Gastrocnemius medialis (tissue), 4 donors: ENCODE measurements at regions not wholly inside any gene's neighbourhood (a gene's known extent, or its start where the extent isn't known, plus 50 kb on each side); places are given as distances from the start of the nearest gene placed in this dataset.

Experiments
- ATAC-seq, 2 donors: fragments of 150-250 bp; one replicate each; pipeline ENCODE4 v1.9.1; 2016
- DNase-seq, 2 donors: peaks; one replicate each; pipeline ENCODE4 v3.0.0-alpha.2; 2019
- H3K27ac ChIP-seq, 4 donors: fragments of 200-600 bp; sonication (generic); 1 replicate in 1 of 4; 2 replicates in 3 of 4; pipeline ENCODE4 v1.5.1; 2016 to 2018; ENCODE audit warnings: mild to moderate bottlenecking in 2 of 4, moderate library complexity in 1 of 4
- H3K27me3 ChIP-seq, 3 donors: fragments of 200-600 bp; sonication (generic) in 2 of 3; 1 replicate in 1 of 3; 2 replicates in 2 of 3; pipeline versions ENCODE4 v1.5.1 to v1.6.0; 2016 to 2019; ENCODE audit warnings: mild to moderate bottlenecking in 1 of 3, moderate library complexity in 1 of 3
- H3K36me3 ChIP-seq, 2 donors: fragments of 200-600 bp; sonication (generic) in 1 of 2; one replicate each; pipeline ENCODE4 v1.5.1; 2017 to 2018
- H3K4me1 ChIP-seq, 2 donors: fragments of 200-600 bp; sonication (generic) in 1 of 2; one replicate each; pipeline ENCODE4 v1.5.1; 2016 to 2017; ENCODE audit warnings: mild to moderate bottlenecking in 2 of 2
- H3K4me3 ChIP-seq, 4 donors: fragments of 200-600 bp; sonication (generic) in 3 of 4; 1 replicate in 1 of 4; 2 replicates in 3 of 4; pipeline ENCODE4 v1.5.1; 2016 to 2019; ENCODE audit warnings: mild to moderate bottlenecking in 2 of 4
- H3K9me3 ChIP-seq, 3 donors: fragments of 200-600 bp; sonication (generic) in 2 of 3; 1 replicate in 1 of 3; 2 replicates in 2 of 3; pipeline ENCODE4 v1.5.1; 2016 to 2019
- POLR2A ChIP-seq, 2 donors: fragments of 450-650 bp; IDR thresholded peaks; one replicate each; pipeline ENCODE4 v1.6.1; 2017; ENCODE audit warnings: antibody characterized with exemption in 2 of 2, mild to moderate bottlenecking in 2 of 2, moderate library complexity in 2 of 2
- in situ Hi-C, 4 donors: fragments of 200-750 bp; cut with MboI; loops; one replicate each; pipeline versions ENCODE4 v1.15.0 to v1.8.0; 2017; ENCODE audit warnings: low sequenced_read_pairs in 4 of 4
- intact Hi-C: fragments of 100-400 bp; cut with DNase I; formaldehyde crosslinking; loops from one replicate; pipeline ENCODE4 v1.15.1; 2023; ENCODE audit warnings: low total_unique reads
- TF ChIP-seq, protein P1 (sequence below), 5 experiments: fragments of 450-650 bp in 3 of 5; fragments of 200-600 bp in 2 of 5; sonication (generic) in 2 of 5; IDR thresholded peaks in 4 of 5; conservative IDR thresholded peaks in 1 of 5; 1 replicate in 4 of 5; 2 replicates in 1 of 5; pipeline ENCODE4 v1.5.1; 2016 to 2019; ENCODE audit warnings: antibody characterized with exemption in 5 of 5, mild to moderate bottlenecking in 3 of 5, moderate library complexity in 3 of 5

DNA sequence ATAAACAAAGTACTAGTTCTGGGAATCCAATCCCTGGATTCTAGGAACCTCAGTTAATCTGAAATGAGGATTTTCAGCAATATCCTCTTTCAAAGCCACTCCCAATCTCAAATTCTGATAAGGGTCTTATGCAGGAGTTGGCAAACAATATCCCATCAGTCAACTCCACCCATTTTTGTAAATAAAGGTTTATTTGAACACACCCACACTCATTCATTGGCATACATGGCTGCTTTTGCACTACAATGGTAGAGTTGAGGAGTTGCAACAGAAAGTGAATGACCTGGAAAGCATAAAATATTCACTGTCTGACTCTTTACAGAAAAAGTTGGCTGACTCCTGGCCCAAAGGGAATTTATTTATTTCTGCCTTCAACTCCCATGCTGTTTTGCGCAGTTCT is 157.7 kb upstream of the CDH11 start:
- Histone ChIP-seq H3K9me3 (no peaks in the 10 kb centered on the region), H3K36me3 (no peaks in the 10 kb centered on the region), H3K4me3 (no peak overlapping the region), H3K27me3 (no peaks in the 10 kb centered on the region), H3K4me1 (no peaks in the 10 kb centered on the region), H3K27ac (no peak overlapping the region)
- no peak for ATAC-seq
- intact Hi-C loops (no loop called here), in situ Hi-C loops (no loop called here)
- DNase-seq: no peak
- TF ChIP-seq POLR2A (IDR thresholded peaks at IDR 0.05): no peak
- TF ChIP-seq, protein P1, sequence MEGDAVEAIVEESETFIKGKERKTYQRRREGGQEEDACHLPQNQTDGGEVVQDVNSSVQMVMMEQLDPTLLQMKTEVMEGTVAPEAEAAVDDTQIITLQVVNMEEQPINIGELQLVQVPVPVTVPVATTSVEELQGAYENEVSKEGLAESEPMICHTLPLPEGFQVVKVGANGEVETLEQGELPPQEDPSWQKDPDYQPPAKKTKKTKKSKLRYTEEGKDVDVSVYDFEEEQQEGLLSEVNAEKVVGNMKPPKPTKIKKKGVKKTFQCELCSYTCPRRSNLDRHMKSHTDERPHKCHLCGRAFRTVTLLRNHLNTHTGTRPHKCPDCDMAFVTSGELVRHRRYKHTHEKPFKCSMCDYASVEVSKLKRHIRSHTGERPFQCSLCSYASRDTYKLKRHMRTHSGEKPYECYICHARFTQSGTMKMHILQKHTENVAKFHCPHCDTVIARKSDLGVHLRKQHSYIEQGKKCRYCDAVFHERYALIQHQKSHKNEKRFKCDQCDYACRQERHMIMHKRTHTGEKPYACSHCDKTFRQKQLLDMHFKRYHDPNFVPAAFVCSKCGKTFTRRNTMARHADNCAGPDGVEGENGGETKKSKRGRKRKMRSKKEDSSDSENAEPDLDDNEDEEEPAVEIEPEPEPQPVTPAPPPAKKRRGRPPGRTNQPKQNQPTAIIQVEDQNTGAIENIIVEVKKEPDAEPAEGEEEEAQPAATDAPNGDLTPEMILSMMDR (IDR thresholded peaks at IDR 0.05 in 4 of 5, conservative IDR thresholded peaks at IDR 0.05 in 1 of 5): no peak

DNA sequence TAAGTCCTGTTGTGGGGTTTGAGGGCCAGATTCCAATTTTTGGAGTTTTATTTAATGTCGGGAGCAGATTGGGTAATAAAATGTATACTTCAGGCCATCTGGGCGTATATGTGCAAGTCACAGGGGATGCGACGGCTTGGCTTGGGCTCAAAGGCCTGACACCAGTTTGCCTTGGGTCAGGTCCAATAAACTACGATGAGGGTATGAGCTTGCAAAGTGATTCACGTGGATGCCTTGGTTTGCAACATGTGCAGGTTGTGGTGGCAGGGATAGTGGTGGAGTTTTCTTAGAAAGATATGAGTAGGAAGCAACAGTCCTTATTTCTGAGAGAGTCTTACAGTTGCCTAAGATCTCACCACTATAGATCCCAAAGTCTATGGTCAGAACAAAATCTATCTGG is 157.0 kb upstream of the CDH11 start:
- in situ Hi-C loops (no loop called here), intact Hi-C loops (no loop called here)
- ATAC-seq: no peak
- no peak overlapping the region for H3K27ac ChIP-seq
- H3K36me3 ChIP-seq: no peaks in the 10 kb centered on the region
- TF ChIP-seq POLR2A (IDR thresholded peaks at IDR 0.05): no peak
- TF ChIP-seq, protein P1 (IDR thresholded peaks at IDR 0.05 in 4 of 5, conservative IDR thresholded peaks at IDR 0.05 in 1 of 5): no peak
- H3K9me3 ChIP-seq: no peaks in the 10 kb centered on the region
- H3K4me1 ChIP-seq: no peaks in the 10 kb centered on the region
- DNase-seq: no peak
- no peaks in the 10 kb centered on the region for H3K27me3 ChIP-seq
- H3K4me3 ChIP-seq: no peak overlapping the region

DNA sequence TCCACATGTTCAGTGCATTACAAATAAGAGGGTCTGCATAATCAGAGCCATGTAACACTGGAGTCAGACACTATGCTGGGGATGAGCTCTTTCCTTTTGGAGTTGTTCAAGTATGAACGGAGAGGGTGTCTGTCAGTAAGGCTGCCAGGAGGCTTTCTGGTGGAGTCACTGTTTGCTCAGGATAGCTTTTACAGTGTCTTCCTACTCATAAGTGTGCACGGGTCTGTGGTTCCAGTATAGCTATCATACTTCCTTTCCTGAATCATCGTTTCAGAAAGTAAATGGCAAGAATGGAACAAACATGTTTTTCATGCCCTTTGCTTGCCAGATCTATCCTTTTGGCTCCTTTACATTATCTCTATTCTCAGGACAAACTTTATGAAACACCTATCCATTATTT is 152.7 kb upstream of the CDH11 start:
- no peak for DNase-seq
- no peaks in the 10 kb centered on the region for H3K4me1 ChIP-seq
- no peaks in the 10 kb centered on the region for H3K9me3 ChIP-seq
- no peaks in the 10 kb centered on the region for H3K36me3 ChIP-seq
- H3K27ac ChIP-seq: no peak overlapping the region
- in situ Hi-C loops (no loop called here), intact Hi-C loops (no loop called here)
- H3K4me3 ChIP-seq: no peak overlapping the region
- no peak for ATAC-seq
- H3K27me3 ChIP-seq: no peaks in the 10 kb centered on the region
- TF ChIP-seq, protein P1 (IDR thresholded peaks at IDR 0.05 in 4 of 5, conservative IDR thresholded peaks at IDR 0.05 in 1 of 5): no peak
- TF ChIP-seq POLR2A (IDR thresholded peaks at IDR 0.05): no peak

DNA sequence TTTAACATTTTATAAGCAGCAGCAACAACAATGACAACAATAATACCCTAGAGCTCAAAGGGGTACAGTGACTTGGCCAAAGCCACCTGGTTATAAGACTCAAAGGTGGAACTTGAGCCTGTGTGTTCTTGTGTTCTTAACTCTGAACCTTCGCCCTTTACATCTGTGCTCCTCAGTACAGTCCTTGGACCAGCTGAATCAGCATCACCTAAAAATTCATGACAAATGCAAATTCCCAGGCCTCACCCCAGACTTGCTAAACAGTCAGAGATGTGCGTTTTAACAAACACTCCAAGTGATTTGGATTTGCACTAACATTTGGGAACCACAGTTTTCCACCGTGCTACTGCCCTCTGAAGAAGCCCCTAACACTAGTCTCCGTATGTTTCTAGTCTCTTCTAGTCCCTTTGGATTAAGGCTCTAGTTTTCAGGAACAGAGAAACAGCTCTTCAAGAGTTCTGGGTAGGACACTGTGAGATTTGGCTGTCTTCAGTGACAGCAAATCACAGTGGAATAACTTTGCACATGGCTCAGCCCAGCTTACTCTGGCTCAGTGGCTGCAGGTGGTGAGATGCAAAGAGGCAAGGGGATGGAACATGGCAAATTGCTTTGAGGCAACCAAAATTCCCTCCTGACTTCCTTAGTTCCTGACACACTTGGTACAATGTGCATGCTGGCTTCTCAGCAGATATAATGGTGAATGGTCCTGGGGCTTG is 151.0 kb upstream of the CDH11 start:
- H3K36me3 ChIP-seq: no peaks in the 10 kb centered on the region
- TF ChIP-seq POLR2A (IDR thresholded peaks at IDR 0.05): no peak
- TF ChIP-seq, protein P1 (IDR thresholded peaks at IDR 0.05 in 4 of 5, conservative IDR thresholded peaks at IDR 0.05 in 1 of 5): no peak
- no peak for ATAC-seq
- in situ Hi-C loops: no loop called here
- intact Hi-C loops: no loop called here
- H3K27ac ChIP-seq: no peak overlapping the region
- no peaks in the 10 kb centered on the region for H3K27me3 ChIP-seq
- no peak for DNase-seq
- no peaks in the 10 kb centered on the region for H3K4me1 ChIP-seq
- no peaks in the 10 kb centered on the region for H3K9me3 ChIP-seq
- H3K4me3 ChIP-seq: no peak overlapping the region

DNA sequence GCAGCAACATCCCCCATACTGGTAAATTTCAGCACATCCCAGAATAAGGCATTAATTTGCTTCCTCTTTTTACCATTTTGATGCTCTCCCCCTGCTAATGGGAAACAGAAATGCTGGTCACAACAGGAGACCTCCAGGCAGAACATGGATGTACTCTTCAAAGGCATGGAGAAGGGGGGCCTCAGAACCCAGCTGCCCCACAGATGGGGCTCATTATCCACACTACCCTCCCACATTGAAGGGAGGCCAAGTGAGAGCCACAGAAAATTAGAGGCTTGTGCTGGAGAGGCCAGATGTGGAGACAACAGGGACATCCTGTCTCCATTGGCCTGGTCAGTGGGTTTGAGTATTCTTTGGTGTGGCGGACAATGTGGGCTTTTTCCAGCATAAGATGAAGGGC is 150.1 kb upstream of the CDH11 start:
- no peak overlapping the region for H3K27ac ChIP-seq
- ATAC-seq (no peak), DNase-seq (no peak)
- no peaks in the 10 kb centered on the region for H3K27me3 ChIP-seq
- H3K4me3 ChIP-seq: no peak overlapping the region
- no peak for TF ChIP-seq POLR2A (IDR thresholded peaks at IDR 0.05)
- TF ChIP-seq, protein P1 (IDR thresholded peaks at IDR 0.05 in 4 of 5, conservative IDR thresholded peaks at IDR 0.05 in 1 of 5): no peak
- intact Hi-C loops: no loop called here
- H3K4me1 ChIP-seq: no peaks in the 10 kb centered on the region
- H3K36me3 ChIP-seq: no peaks in the 10 kb centered on the region
- no peaks in the 10 kb centered on the region for H3K9me3 ChIP-seq
- in situ Hi-C loops: no loop called here
